Panc1 (cell line): ENCODE measurements at regions not wholly inside any gene's neighbourhood (a gene's known extent, or its start where the extent isn't known, plus 50 kb on each side); places are given as distances from the start of the nearest gene placed in this dataset.

ENCODE experiments used
- POLR2AphosphoS5 ChIP-seq: IDR thresholded peaks from 2 replicates; pipeline ENCODE4 v1.6.1; 2012; ENCODE audit warnings: mild to moderate bottlenecking, low read depth, low read length, moderate library complexity
- SIN3A ChIP-seq: IDR thresholded peaks from 2 replicates; pipeline ENCODE4 v1.6.1; 2012; ENCODE audit warnings: low read depth, mild to moderate bottlenecking, low read length, moderate library complexity, borderline replicate concordance; ENCODE audit not compliant: insufficient read depth
- TCF7L2 ChIP-seq: IDR thresholded peaks from 2 replicates; pipeline ENCODE4 v1.6.1; 2011; ENCODE audit warnings: mild to moderate bottlenecking, low read depth, low read length, inconsistent platforms
- TF ChIP-seq, protein P1 (sequence below): fragments of 450-650 bp; IDR thresholded peaks from 2 replicates; pipeline ENCODE4 v1.5.1; 2017; ENCODE audit warnings: mild to moderate bottlenecking
- TF ChIP-seq, protein P2 (sequence below), 2 experiments: IDR thresholded peaks; 2 replicates each; pipeline ENCODE4 v1.6.1; 2011 to 2012; ENCODE audit warnings: low read depth in 2 of 2, control low read depth in 1 of 2, low read length in 1 of 2, mild to moderate bottlenecking in 1 of 2, moderate library complexity in 1 of 2; ENCODE audit not compliant: insufficient read depth in 1 of 2

DNA sequence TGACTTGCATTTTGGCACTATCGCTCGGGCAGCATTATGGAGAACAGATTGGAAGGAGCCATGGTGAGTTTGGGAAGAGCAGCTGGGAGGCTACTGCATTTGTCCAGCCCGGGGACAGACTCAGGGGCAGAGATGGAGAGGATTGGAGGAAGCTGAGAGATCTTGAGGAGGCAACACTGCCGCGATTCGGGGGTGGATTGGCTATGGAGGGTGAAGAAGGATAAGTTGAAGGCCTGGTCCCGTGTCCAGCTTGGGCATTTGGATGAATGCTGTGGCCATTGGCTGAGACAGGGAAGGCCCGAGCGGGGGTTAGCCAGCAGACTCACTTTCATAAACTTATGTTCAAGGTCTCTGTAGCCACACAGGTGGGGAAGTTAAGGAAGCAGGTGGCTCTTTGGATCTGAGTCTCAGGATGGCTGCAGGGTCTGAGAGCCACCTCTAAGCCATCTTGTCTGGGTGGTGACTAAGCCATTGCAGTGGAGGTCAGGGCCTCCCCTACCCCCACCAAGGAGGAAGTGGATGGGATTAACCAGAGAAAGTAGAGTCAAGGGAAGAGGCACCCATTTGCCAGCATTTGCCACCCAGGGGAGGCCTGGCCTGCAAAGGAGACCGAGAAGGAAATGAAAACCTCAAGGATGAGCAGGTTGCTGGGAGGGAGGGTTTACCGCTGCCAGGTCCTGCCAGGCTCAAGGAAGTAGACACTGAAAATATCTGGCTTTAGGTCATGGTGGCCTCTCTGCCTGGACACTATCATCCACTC, 144.0 kb upstream of the TLE3 start:
- TF ChIP-seq, protein P1, sequence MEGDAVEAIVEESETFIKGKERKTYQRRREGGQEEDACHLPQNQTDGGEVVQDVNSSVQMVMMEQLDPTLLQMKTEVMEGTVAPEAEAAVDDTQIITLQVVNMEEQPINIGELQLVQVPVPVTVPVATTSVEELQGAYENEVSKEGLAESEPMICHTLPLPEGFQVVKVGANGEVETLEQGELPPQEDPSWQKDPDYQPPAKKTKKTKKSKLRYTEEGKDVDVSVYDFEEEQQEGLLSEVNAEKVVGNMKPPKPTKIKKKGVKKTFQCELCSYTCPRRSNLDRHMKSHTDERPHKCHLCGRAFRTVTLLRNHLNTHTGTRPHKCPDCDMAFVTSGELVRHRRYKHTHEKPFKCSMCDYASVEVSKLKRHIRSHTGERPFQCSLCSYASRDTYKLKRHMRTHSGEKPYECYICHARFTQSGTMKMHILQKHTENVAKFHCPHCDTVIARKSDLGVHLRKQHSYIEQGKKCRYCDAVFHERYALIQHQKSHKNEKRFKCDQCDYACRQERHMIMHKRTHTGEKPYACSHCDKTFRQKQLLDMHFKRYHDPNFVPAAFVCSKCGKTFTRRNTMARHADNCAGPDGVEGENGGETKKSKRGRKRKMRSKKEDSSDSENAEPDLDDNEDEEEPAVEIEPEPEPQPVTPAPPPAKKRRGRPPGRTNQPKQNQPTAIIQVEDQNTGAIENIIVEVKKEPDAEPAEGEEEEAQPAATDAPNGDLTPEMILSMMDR = no peak
- TF ChIP-seq, protein P2, sequence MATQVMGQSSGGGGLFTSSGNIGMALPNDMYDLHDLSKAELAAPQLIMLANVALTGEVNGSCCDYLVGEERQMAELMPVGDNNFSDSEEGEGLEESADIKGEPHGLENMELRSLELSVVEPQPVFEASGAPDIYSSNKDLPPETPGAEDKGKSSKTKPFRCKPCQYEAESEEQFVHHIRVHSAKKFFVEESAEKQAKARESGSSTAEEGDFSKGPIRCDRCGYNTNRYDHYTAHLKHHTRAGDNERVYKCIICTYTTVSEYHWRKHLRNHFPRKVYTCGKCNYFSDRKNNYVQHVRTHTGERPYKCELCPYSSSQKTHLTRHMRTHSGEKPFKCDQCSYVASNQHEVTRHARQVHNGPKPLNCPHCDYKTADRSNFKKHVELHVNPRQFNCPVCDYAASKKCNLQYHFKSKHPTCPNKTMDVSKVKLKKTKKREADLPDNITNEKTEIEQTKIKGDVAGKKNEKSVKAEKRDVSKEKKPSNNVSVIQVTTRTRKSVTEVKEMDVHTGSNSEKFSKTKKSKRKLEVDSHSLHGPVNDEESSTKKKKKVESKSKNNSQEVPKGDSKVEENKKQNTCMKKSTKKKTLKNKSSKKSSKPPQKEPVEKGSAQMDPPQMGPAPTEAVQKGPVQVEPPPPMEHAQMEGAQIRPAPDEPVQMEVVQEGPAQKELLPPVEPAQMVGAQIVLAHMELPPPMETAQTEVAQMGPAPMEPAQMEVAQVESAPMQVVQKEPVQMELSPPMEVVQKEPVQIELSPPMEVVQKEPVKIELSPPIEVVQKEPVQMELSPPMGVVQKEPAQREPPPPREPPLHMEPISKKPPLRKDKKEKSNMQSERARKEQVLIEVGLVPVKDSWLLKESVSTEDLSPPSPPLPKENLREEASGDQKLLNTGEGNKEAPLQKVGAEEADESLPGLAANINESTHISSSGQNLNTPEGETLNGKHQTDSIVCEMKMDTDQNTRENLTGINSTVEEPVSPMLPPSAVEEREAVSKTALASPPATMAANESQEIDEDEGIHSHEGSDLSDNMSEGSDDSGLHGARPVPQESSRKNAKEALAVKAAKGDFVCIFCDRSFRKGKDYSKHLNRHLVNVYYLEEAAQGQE (IDR thresholded peaks at IDR 0.05; ENCODE audit: insufficient read depth in 1 of 2, low read depth in 2 of 2, low read length in 1 of 2) = no peak
- TF ChIP-seq POLR2AphosphoS5 (no peak), TCF7L2 (no peak), SIN3A (no peak)
